ENCODE measurements at regions not wholly inside any gene's neighbourhood (a gene's known extent, or its start where the extent isn't known, plus 50 kb on each side); places are given as distances from the start of the nearest gene placed in this dataset.

- Histone ChIP-seq H3K9me3 (ENCODE audit: control extremely low read depth in 1 of 5, control insufficient read depth in 4 of 5, insufficient read depth in 2 of 5, low read depth in 1 of 5, low read length in 4 of 5) (no peaks in the 10 kb centered on the region), H3K27ac (ENCODE audit: insufficient read depth in 1 of 2, low read depth in 1 of 2, low read length in 2 of 2, poor library complexity in 1 of 2, severe bottlenecking in 2 of 2) (no peak overlapping the region), H3K4me3 (ENCODE audit: control insufficient read depth in 1 of 7, extremely low read depth in 1 of 7, insufficient read depth in 4 of 7, low read depth in 2 of 7, low read length in 6 of 7) (no peak overlapping the region), H3K4me1 (ENCODE audit: control extremely low read depth in 1 of 4, control insufficient read depth in 4 of 4, insufficient read depth in 4 of 4, low read length in 3 of 4) (peaks cover 0 to 2% (median 0%) of the 10 kb centered on the region in 4 experiments), H3K36me3 (ENCODE audit: control insufficient read depth in 4 of 4, insufficient read depth in 4 of 4, low read length in 3 of 4) (no peaks in the 10 kb centered on the region), H3K27me3 (replicated peaks in 2 of 5; ENCODE audit: control insufficient read depth in 4 of 5, insufficient read depth in 5 of 5, low read length in 4 of 5) (peaks cover 3 to 45% (median 18%) of the 10 kb centered on the region in 5 experiments)
- ChIA-PET CTCF (no interaction called here), POLR2A (no interaction called here)
- DNase-seq, result no peak
- WGBS (ENCODE audit: insufficient coverage), result 95% methylated on average over 4 of the region's 4 CpGs
Measured at GRCh38 chr2:176658708-176659107, 389.5 kb downstream of the MTX2 start.

DNA sequence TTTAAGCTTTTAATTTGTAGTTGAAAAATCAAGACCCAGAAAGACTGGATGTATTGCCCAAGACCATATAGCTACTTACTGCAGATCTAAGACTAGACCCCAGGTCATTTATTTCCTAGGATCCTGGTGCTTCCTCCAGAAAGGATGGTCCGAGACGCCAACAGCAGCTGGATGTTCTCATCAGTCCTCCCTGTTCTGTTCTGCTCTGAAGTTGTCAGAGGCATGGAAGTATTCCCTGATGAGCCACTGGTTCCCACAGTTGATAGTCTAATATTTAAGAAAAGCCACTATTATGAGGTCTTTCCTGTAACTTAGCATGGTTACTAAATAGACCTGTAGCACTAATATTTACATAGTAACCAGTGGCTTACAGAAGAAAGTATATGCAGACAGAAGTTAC, 393.5 kb downstream of the MTX2 start:
- H3K9me3 ChIP-seq (ENCODE audit: control extremely low read depth in 1 of 5, control insufficient read depth in 4 of 5, insufficient read depth in 2 of 5, low read depth in 1 of 5, low read length in 4 of 5), result no peaks in the 10 kb centered on the region
- 100% methylated on average over 2 of the region's 2 CpGs for WGBS (ENCODE audit: insufficient coverage)

DNA sequence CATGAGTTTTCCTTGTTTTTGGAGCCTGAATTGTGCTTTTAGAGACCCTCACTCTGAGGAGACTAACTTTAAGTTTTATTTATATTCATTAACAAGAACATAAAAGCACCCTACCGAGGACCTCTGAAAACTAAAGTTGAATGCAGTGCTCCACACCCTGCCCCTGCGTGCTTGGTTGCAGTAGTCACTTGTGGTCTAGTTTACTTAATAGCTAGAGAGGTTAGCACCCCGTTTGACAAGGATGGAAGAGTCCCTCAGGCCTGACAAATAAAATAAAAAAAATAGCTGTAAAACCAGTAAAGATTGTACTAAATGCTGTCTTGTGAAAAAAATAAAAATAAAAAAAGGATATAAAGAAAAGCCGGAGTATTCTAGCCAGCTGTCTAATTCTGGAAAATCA, 395.2 kb downstream of the MTX2 start:
- Histone ChIP-seq H3K4me1 (ENCODE audit: control extremely low read depth in 1 of 4, control insufficient read depth in 4 of 4, insufficient read depth in 4 of 4, low read length in 3 of 4) (no peaks in the 10 kb centered on the region), H3K4me3 (ENCODE audit: control insufficient read depth in 1 of 7, extremely low read depth in 1 of 7, insufficient read depth in 4 of 7, low read depth in 2 of 7, low read length in 6 of 7) (no peak overlapping the region), H3K27ac (ENCODE audit: insufficient read depth in 1 of 2, low read depth in 1 of 2, low read length in 2 of 2, poor library complexity in 1 of 2, severe bottlenecking in 2 of 2) (no peak overlapping the region), H3K36me3 (ENCODE audit: control insufficient read depth in 4 of 4, insufficient read depth in 4 of 4, low read length in 3 of 4) (no peaks in the 10 kb centered on the region), H3K27me3 (replicated peaks in 2 of 5; ENCODE audit: control insufficient read depth in 4 of 5, insufficient read depth in 5 of 5, low read length in 4 of 5) (peaks cover 0 to 19% (median 12%) of the 10 kb centered on the region in 5 experiments), H3K9me3 (ENCODE audit: control extremely low read depth in 1 of 5, control insufficient read depth in 4 of 5, insufficient read depth in 2 of 5, low read depth in 1 of 5, low read length in 4 of 5) (no peaks in the 10 kb centered on the region)
- 100% methylated on average over 1 of the region's 4 CpGs for WGBS (ENCODE audit: insufficient coverage)
- no peak for DNase-seq
- ChIA-PET CTCF (interaction anchor here (0.9 kb wide), 1 partner anchor 10 kb away, joined by 6 read pairs; no protein-coding TSS in a partner anchor), POLR2A (no interaction called here)

More for the DNA sequence above, 393.5 kb downstream of the MTX2 start:
- DNase-seq, result no peak
- no peak overlapping the region for H3K27ac ChIP-seq (ENCODE audit: insufficient read depth in 1 of 2, low read depth in 1 of 2, low read length in 2 of 2, poor library complexity in 1 of 2, severe bottlenecking in 2 of 2)
- peaks cover 2 to 28% (median 15%) of the 10 kb centered on the region in 5 experiments for H3K27me3 ChIP-seq (replicated peaks in 2 of 5; ENCODE audit: control insufficient read depth in 4 of 5, insufficient read depth in 5 of 5, low read length in 4 of 5)
- ChIA-PET CTCF (interaction anchor here (0.6 to 4.5 kb wide), 2 partner anchors 8 to 11 kb away, joined by 3 to 20 read pairs; no protein-coding TSS in a partner anchor), POLR2A (no interaction called here)
- H3K4me3 ChIP-seq (ENCODE audit: control insufficient read depth in 1 of 7, extremely low read depth in 1 of 7, insufficient read depth in 4 of 7, low read depth in 2 of 7, low read length in 6 of 7), result no peak overlapping the region
- no peaks in the 10 kb centered on the region for H3K36me3 ChIP-seq (ENCODE audit: control insufficient read depth in 4 of 4, insufficient read depth in 4 of 4, low read length in 3 of 4)
- no peaks in the 10 kb centered on the region for H3K4me1 ChIP-seq (ENCODE audit: control extremely low read depth in 1 of 4, control insufficient read depth in 4 of 4, insufficient read depth in 4 of 4, low read length in 3 of 4)

- H3K27ac ChIP-seq (ENCODE audit: insufficient read depth in 1 of 2, low read depth in 1 of 2, low read length in 2 of 2, poor library complexity in 1 of 2, severe bottlenecking in 2 of 2), result no peak overlapping the region
- H3K4me1 ChIP-seq (ENCODE audit: control extremely low read depth in 1 of 4, control insufficient read depth in 4 of 4, insufficient read depth in 4 of 4, low read length in 3 of 4), result no peaks in the 10 kb centered on the region
- H3K36me3 ChIP-seq (ENCODE audit: control insufficient read depth in 4 of 4, insufficient read depth in 4 of 4, low read length in 3 of 4), result no peaks in the 10 kb centered on the region
- ChIA-PET CTCF (interaction anchor here (0.9 kb wide), 1 partner anchor 11 kb away, joined by 6 read pairs; no protein-coding TSS in a partner anchor), POLR2A (no interaction called here)
- DNase-seq, result no peak
- no CpG with 5 or more reads among the region's 1 CpG for WGBS (ENCODE audit: insufficient coverage)
- no peaks in the 10 kb centered on the region for H3K9me3 ChIP-seq (ENCODE audit: control extremely low read depth in 1 of 5, control insufficient read depth in 4 of 5, insufficient read depth in 2 of 5, low read depth in 1 of 5, low read length in 4 of 5)
- H3K27me3 ChIP-seq (replicated peaks in 2 of 5; ENCODE audit: control insufficient read depth in 4 of 5, insufficient read depth in 5 of 5, low read length in 4 of 5), result peaks cover 0 to 16% (median 9%) of the 10 kb centered on the region in 5 experiments
- no peak overlapping the region for H3K4me3 ChIP-seq (ENCODE audit: control insufficient read depth in 1 of 7, extremely low read depth in 1 of 7, insufficient read depth in 4 of 7, low read depth in 2 of 7, low read length in 6 of 7)
Measured at GRCh38 chr2:176665086-176665485, 395.8 kb downstream of the MTX2 start.

DNA sequence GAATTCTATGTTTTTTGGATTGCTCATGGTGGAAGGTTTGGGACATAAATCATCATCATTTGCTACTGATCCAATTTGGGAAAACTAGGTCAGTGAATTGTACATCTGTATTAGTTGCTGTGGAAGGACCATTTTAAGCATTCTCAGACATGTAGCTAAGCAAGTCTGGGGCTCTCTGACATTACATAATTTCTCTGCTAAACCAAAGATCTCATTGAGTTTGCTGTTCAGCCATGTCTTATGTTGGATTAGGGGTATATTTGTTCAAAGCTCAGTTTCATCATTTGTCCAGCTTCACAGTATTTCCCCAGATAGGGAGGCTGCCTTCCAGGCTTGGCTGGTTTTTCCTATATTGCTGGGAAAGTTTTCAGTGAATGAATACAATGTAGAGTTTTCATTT, 399.7 kb downstream of the MTX2 start:
- Histone ChIP-seq H3K9me3 (ENCODE audit: control extremely low read depth in 1 of 5, control insufficient read depth in 4 of 5, insufficient read depth in 2 of 5, low read depth in 1 of 5, low read length in 4 of 5) (no peaks in the 10 kb centered on the region), H3K27me3 (replicated peaks in 2 of 5; ENCODE audit: control insufficient read depth in 4 of 5, insufficient read depth in 5 of 5, low read length in 4 of 5) (peaks cover 0 to 21% (median 8%) of the 10 kb centered on the region in 5 experiments), H3K4me3 (ENCODE audit: control insufficient read depth in 1 of 7, extremely low read depth in 1 of 7, insufficient read depth in 4 of 7, low read depth in 2 of 7, low read length in 6 of 7) (no peak overlapping the region), H3K4me1 (ENCODE audit: control extremely low read depth in 1 of 4, control insufficient read depth in 4 of 4, insufficient read depth in 4 of 4, low read length in 3 of 4) (no peaks in the 10 kb centered on the region), H3K36me3 (ENCODE audit: control insufficient read depth in 4 of 4, insufficient read depth in 4 of 4, low read length in 3 of 4) (no peaks in the 10 kb centered on the region), H3K27ac (ENCODE audit: insufficient read depth in 1 of 2, low read depth in 1 of 2, low read length in 2 of 2, poor library complexity in 1 of 2, severe bottlenecking in 2 of 2) (no peak overlapping the region)
- ChIA-PET CTCF (interaction anchor here (1.0 to 1.7 kb wide), 3 partner anchors 14 to 480 kb away, joined by 3 to 5 read pairs (median 3); no protein-coding TSS in a partner anchor), POLR2A (interaction anchor here (0.6 to 0.7 kb wide), 2 partner anchors 384 to 531 kb away, joined by 3 read pairs; no protein-coding TSS in a partner anchor)
- no peak for DNase-seq

DNA sequence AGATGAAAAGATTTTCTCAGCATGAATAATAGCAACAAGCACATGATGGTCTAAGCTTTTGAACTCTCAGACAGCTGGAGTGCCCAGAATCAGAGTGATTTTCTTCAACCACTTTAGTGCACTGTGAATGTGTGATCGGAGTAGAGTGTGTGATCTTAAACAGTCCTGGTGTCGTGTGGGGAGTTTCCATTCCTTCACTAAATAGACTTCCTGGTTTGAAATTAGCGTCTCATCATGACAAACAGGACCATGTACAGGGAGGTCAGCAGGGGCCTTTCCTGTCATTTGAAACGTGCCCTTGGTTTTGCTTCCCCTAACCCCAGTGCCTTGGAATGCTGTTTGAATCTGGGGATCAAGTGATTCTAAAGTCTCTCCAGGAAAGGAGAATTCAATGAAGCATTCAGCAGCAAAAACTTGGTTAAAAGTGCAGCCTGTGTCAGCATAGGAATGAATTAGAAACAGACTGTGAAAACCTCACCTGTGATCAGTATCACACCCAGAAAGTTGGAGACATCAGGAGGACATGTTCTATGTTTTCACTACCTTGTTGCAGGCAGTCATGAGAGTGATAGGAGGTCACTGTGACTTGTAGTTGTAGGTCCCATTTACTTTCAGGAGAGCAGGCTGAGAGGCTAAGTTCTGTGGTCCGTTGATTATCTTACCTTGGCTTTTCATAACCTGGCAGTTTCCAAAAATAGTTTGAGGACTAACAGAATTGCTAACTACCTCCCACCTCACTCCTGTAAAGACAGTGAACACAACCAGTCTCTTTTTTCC, 400.3 kb downstream of the MTX2 start:
- H3K9me3 ChIP-seq (ENCODE audit: control extremely low read depth in 1 of 5, control insufficient read depth in 4 of 5, insufficient read depth in 2 of 5, low read depth in 1 of 5, low read length in 4 of 5), result no peaks in the 10 kb centered on the region
- H3K27me3 ChIP-seq (replicated peaks in 2 of 5; ENCODE audit: control insufficient read depth in 4 of 5, insufficient read depth in 5 of 5, low read length in 4 of 5), result peaks cover 0 to 21% (median 8%) of the 10 kb centered on the region in 5 experiments
- POLR2A ChIA-PET, result interaction anchor here (0.6 to 0.7 kb wide), 2 partner anchors 385 to 531 kb away, joined by 3 read pairs; no protein-coding TSS in a partner anchor
- H3K36me3 ChIP-seq (ENCODE audit: control insufficient read depth in 4 of 4, insufficient read depth in 4 of 4, low read length in 3 of 4), result no peaks in the 10 kb centered on the region
- no peak overlapping the region for H3K4me3 ChIP-seq (ENCODE audit: control insufficient read depth in 1 of 7, extremely low read depth in 1 of 7, insufficient read depth in 4 of 7, low read depth in 2 of 7, low read length in 6 of 7)
- CTCF ChIA-PET, result interaction anchor here (1.4 to 1.9 kb wide), 3 partner anchors 16 to 479 kb away, joined by 3 to 5 read pairs (median 4); no protein-coding TSS in a partner anchor
- H3K4me1 ChIP-seq (ENCODE audit: control extremely low read depth in 1 of 4, control insufficient read depth in 4 of 4, insufficient read depth in 4 of 4, low read length in 3 of 4), result no peaks in the 10 kb centered on the region
- DNase-seq, result no peak
- WGBS (ENCODE audit: insufficient coverage), result 61% methylated on average over 4 of the region's 5 CpGs
- H3K27ac ChIP-seq (ENCODE audit: insufficient read depth in 1 of 2, low read depth in 1 of 2, low read length in 2 of 2, poor library complexity in 1 of 2, severe bottlenecking in 2 of 2), result no peak overlapping the region

- CTCF ChIA-PET, result no interaction called here
- H3K36me3 ChIP-seq (ENCODE audit: control insufficient read depth in 4 of 4, insufficient read depth in 4 of 4, low read length in 3 of 4), result no peaks in the 10 kb centered on the region
- WGBS (ENCODE audit: insufficient coverage), result no CpG with 5 or more reads among the region's 6 CpGs
- no peaks in the 10 kb centered on the region for H3K4me1 ChIP-seq (ENCODE audit: control extremely low read depth in 1 of 4, control insufficient read depth in 4 of 4, insufficient read depth in 4 of 4, low read length in 3 of 4)
- DNase-seq, result no peak
- H3K4me3 ChIP-seq (ENCODE audit: control insufficient read depth in 1 of 7, extremely low read depth in 1 of 7, insufficient read depth in 4 of 7, low read depth in 2 of 7, low read length in 6 of 7), result no peak overlapping the region
- H3K9me3 ChIP-seq (ENCODE audit: control extremely low read depth in 1 of 5, control insufficient read depth in 4 of 5, insufficient read depth in 2 of 5, low read depth in 1 of 5, low read length in 4 of 5), result no peaks in the 10 kb centered on the region
- H3K27me3 ChIP-seq (replicated peaks in 2 of 5; ENCODE audit: control insufficient read depth in 4 of 5, insufficient read depth in 5 of 5, low read length in 4 of 5), result peaks cover 0 to 14% (median 3%) of the 10 kb centered on the region in 5 experiments
- no peak overlapping the region for H3K27ac ChIP-seq (ENCODE audit: insufficient read depth in 1 of 2, low read depth in 1 of 2, low read length in 2 of 2, poor library complexity in 1 of 2, severe bottlenecking in 2 of 2)
- POLR2A ChIA-PET, result no interaction called here
Measured at GRCh38 chr2:176675271-176675949, 406.2 kb downstream of the MTX2 start.
